ENCODE measurements at regions not wholly inside any gene's neighbourhood (a gene's known extent, or its start where the extent isn't known, plus 50 kb on each side); places are given as distances from the start of the nearest gene placed in this dataset.

DNA sequence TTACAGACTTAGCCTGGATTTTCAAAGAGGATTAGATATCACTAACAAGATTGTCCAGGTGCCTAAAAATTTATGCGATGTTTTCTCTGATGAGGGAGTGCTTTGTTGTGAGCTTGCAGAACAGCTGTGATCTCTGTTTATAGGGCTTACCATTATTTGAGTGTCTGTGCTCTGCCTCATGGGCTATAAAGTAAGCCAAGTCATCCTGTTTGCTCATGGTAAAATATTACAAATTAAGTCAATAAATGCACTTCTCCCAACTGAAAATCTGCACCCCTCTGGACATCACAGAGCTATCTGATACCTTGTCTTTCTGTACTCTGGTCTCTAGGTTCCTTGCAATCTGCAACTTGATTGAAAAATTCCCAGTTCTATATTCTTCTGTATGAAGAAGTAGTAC lies 293.4 kb upstream of the ACTBL2 start:
- CTCF ChIA-PET = interaction anchor here (1.2 to 8.3 kb wide), 7 partner anchors 17 to 684 kb away, joined by 3 to 120 read pairs (median 50); partner anchors contain the start of gene PLK2
- no peaks in the 10 kb centered on the region for H3K36me3 ChIP-seq (ENCODE audit: control insufficient read depth, insufficient read depth, low read length)
- DNase-seq (ENCODE audit: low read depth) = no peak
- no peaks in the 10 kb centered on the region for H3K27me3 ChIP-seq (ENCODE audit: control insufficient read depth, insufficient read depth, low read length)
- TF ChIP-seq, protein P1, sequence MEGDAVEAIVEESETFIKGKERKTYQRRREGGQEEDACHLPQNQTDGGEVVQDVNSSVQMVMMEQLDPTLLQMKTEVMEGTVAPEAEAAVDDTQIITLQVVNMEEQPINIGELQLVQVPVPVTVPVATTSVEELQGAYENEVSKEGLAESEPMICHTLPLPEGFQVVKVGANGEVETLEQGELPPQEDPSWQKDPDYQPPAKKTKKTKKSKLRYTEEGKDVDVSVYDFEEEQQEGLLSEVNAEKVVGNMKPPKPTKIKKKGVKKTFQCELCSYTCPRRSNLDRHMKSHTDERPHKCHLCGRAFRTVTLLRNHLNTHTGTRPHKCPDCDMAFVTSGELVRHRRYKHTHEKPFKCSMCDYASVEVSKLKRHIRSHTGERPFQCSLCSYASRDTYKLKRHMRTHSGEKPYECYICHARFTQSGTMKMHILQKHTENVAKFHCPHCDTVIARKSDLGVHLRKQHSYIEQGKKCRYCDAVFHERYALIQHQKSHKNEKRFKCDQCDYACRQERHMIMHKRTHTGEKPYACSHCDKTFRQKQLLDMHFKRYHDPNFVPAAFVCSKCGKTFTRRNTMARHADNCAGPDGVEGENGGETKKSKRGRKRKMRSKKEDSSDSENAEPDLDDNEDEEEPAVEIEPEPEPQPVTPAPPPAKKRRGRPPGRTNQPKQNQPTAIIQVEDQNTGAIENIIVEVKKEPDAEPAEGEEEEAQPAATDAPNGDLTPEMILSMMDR (IDR thresholded peaks at IDR 0.05; ENCODE audit: insufficient read depth, low read depth, low read length) = no peak
- no peak overlapping the region for H3K4me3 ChIP-seq (ENCODE audit: low read depth, low read length)
- POLR2A ChIA-PET = no interaction called here

DNA sequence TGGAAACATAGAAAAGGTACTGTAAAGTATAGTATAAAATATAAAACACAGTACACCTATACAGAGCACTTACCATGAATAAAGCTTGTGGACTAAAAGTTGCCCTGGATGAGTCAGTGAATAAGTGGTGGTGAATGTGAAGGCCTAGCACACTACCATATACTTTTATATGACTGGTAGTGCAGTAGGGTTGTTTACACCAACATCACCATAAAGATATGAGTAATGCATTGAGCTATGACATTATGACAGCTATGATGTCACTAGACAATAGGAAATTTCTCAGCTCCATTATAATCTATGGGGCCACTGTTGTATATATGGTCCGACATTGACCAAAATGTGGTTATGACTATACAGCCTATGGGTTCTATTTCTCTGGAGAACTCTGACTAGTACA lies 291.8 kb upstream of the ACTBL2 start:
- ChIA-PET POLR2A (no interaction called here), CTCF (interaction anchor here (0.7 to 8.3 kb wide), 6 partner anchors 14 to 686 kb away, joined by 3 to 67 read pairs (median 4); partner anchors contain the start of gene PLK2)
- TF ChIP-seq, protein P1 (IDR thresholded peaks at IDR 0.05; ENCODE audit: insufficient read depth, low read depth, low read length) = no peak
- no peaks in the 10 kb centered on the region for H3K36me3 ChIP-seq (ENCODE audit: control insufficient read depth, insufficient read depth, low read length)
- no peak overlapping the region for H3K4me3 ChIP-seq (ENCODE audit: low read depth, low read length)
- no peaks in the 10 kb centered on the region for H3K27me3 ChIP-seq (ENCODE audit: control insufficient read depth, insufficient read depth, low read length)
- DNase-seq (ENCODE audit: low read depth) = no peak

DNA sequence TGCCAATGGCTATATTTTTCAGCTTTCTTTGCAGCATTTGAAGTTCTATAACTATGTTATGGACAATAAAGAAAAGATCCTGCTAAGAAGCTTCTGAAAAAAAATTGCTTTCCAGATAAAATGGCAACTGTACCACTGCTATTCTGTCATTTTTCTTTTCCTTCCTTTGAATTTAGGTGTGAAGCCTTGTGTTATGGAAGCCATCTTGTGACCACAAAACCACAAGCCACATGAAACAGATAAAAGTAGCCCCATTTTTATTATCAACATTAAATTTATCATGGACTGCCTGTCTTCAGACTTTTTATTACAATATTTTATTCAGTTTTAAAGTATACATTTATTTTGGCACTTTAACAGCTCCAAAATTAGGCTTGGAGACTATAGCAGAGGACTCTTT lies 289.9 kb upstream of the ACTBL2 start:
- TF ChIP-seq, protein P1 (IDR thresholded peaks at IDR 0.05; ENCODE audit: insufficient read depth, low read depth, low read length) = no peak

DNA sequence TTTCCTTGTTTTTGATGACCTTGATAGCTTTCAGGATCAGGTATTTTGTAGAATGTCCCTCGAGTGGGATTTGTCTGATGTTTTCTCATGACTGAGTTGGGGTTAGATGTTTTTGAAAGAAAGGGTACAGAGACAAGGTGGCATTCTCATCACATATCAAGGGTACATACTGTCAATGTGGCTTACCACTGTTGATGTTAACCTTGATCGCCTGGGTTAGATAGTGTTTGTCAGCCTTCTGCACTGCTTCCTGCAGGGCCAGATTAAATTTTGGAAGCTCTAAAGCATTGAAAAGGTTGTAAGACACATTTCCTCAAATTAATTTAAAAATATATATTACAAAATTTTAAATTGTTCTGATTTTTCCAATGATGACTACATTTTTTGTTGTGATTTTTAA lies 287.4 kb upstream of the ACTBL2 start:
- ChIA-PET POLR2A (no interaction called here), CTCF (interaction anchor here (1.5 to 2.6 kb wide), 2 partner anchors 9 to 119 kb away, joined by 7 to 11 read pairs; no protein-coding TSS in a partner anchor)
- H3K4me3 ChIP-seq (ENCODE audit: low read depth, low read length) = no peak overlapping the region
- TF ChIP-seq, protein P1 (IDR thresholded peaks at IDR 0.05; ENCODE audit: insufficient read depth, low read depth, low read length) = no peak
- DNase-seq (ENCODE audit: low read depth) = no peak
- no peaks in the 10 kb centered on the region for H3K36me3 ChIP-seq (ENCODE audit: control insufficient read depth, insufficient read depth, low read length)
- H3K27me3 ChIP-seq (ENCODE audit: control insufficient read depth, insufficient read depth, low read length) = no peaks in the 10 kb centered on the region

More for the DNA sequence above, 289.9 kb upstream of the ACTBL2 start:
- no peak overlapping the region for H3K4me3 ChIP-seq (ENCODE audit: low read depth, low read length)
- DNase-seq (ENCODE audit: low read depth) = no peak
- no peaks in the 10 kb centered on the region for H3K27me3 ChIP-seq (ENCODE audit: control insufficient read depth, insufficient read depth, low read length)
- ChIA-PET POLR2A (no interaction called here), CTCF (interaction anchor here (1.0 to 8.3 kb wide), 5 partner anchors 17 to 688 kb away, joined by 3 to 67 read pairs (median 5); partner anchors contain the start of gene PLK2)
- H3K36me3 ChIP-seq (ENCODE audit: control insufficient read depth, insufficient read depth, low read length) = no peaks in the 10 kb centered on the region

DNA sequence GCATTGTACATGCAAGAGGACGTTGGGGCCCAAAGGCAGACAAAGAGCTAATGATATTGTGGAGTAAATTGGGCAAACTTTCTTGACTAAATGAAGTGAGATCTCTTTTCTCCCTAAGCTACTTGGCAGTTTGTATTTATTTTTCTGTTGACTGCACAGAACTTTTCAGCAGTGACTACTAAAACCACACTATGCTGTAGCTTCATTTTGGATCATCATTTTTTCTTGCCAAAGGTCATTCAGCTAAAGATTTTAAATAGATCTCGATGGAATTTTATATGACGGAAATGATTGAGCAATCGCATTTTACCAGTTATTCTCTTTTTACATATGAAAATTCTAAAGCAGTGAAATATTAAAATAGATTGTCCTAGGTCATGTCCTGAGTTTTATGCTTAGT lies 286.1 kb upstream of the ACTBL2 start:
- TF ChIP-seq, protein P1 (IDR thresholded peaks at IDR 0.05; ENCODE audit: insufficient read depth, low read depth, low read length) = no peak
- POLR2A ChIA-PET = interaction anchor here (0.7 kb wide), 2 partner anchors 9 to 461 kb away, joined by 3 read pairs; no protein-coding TSS in a partner anchor
- no peak overlapping the region for H3K4me3 ChIP-seq (ENCODE audit: low read depth, low read length)
- no peak for DNase-seq (ENCODE audit: low read depth)
- CTCF ChIA-PET = interaction anchor here (0.9 to 2.6 kb wide), 5 partner anchors 10 to 692 kb away, joined by 3 to 11 read pairs (median 4); no protein-coding TSS in a partner anchor
- no peaks in the 10 kb centered on the region for H3K36me3 ChIP-seq (ENCODE audit: control insufficient read depth, insufficient read depth, low read length)
- no peaks in the 10 kb centered on the region for H3K27me3 ChIP-seq (ENCODE audit: control insufficient read depth, insufficient read depth, low read length)

Data from BJ (cell line).